ENCODE measurements at regions not wholly inside any gene's neighbourhood (a gene's known extent, or its start where the extent isn't known, plus 50 kb on each side); places are given as distances from the start of the nearest gene placed in this dataset.
A peak's percentile ranks its signal among the peaks of the same experiment; 100 is the strongest.

DNA sequence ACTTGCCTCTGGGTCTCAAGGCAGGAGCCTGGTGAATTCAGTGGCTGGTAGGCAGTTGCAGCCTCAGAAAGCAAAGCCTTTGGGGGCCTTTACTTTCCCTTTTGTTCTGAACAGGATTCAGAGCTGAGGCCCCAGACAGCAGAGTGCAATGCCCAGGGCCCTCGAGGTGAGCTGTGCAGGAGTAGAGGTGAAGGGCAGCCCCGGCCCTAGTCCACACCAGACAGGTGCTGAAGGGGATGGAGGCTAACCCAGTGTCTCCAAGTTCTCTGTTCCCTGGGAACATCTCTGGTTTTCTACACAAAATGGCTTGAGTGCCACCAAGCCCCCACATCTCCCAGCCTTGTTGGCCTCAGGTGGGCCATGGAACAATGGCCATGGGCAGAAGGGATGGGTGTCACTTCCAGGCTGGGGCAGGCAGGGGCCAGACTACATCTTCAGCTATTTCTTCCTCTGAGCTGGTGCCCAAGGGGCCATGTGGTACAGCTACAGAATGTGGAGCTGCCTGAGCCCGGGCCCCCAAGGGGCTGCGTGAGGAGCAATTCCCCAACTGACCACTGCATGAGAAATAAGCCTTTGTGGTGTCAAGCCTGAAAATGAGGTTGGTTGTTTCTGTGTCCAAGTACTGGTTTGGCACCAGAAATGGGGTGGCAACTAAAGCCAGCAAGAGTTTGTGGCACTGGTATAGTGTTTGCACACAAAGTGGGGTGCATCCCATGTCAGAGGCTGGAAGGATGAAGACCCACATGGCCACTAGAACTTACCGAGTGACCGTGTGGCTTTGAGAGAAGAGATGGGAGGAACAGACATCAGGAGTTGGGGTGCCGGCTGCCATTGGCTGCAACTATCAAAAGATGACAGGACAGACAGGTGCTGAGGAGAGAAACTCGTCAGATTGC, 57.8 kb downstream of the BARX1 start:
- no TSS peak for BruUV-seq (replicated peaks)
- DNase-seq (ENCODE audit: extremely low read depth in 1 of 4, low spot score in 3 of 4), result peak in 1 of 4 experiments; percentile 7
- 1% methylated on average over 7 of the region's 8 CpGs for WGBS (ENCODE audit: insufficient coverage, low coverage, missing lambda C conversion rate)
- TF ChIP-seq ZC3H8 (IDR thresholded peaks at IDR 0.05) (no peak), ZNF77 (CRISPR knock-in tag; IDR thresholded peaks at IDR 0.05) (no peak), XRCC3 (IDR thresholded peaks at IDR 0.05) (no peak), BRF1 (IDR thresholded peaks at IDR 0.05; ENCODE audit: borderline replicate concordance, extremely low read depth, insufficient read length) (no peak)
- TF ChIP-seq, protein P1, sequence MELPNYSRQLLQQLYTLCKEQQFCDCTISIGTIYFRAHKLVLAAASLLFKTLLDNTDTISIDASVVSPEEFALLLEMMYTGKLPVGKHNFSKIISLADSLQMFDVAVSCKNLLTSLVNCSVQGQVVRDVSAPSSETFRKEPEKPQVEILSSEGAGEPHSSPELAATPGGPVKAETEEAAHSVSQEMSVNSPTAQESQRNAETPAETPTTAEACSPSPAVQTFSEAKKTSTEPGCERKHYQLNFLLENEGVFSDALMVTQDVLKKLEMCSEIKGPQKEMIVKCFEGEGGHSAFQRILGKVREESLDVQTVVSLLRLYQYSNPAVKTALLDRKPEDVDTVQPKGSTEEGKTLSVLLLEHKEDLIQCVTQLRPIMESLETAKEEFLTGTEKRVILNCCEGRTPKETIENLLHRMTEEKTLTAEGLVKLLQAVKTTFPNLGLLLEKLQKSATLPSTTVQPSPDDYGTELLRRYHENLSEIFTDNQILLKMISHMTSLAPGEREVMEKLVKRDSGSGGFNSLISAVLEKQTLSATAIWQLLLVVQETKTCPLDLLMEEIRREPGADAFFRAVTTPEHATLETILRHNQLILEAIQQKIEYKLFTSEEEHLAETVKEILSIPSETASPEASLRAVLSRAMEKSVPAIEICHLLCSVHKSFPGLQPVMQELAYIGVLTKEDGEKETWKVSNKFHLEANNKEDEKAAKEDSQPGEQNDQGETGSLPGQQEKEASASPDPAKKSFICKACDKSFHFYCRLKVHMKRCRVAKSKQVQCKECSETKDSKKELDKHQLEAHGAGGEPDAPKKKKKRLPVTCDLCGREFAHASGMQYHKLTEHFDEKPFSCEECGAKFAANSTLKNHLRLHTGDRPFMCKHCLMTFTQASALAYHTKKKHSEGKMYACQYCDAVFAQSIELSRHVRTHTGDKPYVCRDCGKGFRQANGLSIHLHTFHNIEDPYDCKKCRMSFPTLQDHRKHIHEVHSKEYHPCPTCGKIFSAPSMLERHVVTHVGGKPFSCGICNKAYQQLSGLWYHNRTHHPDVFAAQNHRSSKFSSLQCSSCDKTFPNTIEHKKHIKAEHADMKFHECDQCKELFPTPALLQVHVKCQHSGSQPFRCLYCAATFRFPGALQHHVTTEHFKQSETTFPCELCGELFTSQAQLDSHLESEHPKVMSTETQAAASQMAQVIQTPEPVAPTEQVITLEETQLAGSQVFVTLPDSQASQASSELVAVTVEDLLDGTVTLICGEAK (IDR thresholded peaks at IDR 0.05), result no peak
- TF ChIP-seq, protein P1 (CRISPR knock-in tag; IDR thresholded peaks at IDR 0.05), result no peak
- TF ChIP-seq, protein P2, sequence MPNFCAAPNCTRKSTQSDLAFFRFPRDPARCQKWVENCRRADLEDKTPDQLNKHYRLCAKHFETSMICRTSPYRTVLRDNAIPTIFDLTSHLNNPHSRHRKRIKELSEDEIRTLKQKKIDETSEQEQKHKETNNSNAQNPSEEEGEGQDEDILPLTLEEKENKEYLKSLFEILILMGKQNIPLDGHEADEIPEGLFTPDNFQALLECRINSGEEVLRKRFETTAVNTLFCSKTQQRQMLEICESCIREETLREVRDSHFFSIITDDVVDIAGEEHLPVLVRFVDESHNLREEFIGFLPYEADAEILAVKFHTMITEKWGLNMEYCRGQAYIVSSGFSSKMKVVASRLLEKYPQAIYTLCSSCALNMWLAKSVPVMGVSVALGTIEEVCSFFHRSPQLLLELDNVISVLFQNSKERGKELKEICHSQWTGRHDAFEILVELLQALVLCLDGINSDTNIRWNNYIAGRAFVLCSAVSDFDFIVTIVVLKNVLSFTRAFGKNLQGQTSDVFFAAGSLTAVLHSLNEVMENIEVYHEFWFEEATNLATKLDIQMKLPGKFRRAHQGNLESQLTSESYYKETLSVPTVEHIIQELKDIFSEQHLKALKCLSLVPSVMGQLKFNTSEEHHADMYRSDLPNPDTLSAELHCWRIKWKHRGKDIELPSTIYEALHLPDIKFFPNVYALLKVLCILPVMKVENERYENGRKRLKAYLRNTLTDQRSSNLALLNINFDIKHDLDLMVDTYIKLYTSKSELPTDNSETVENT (CRISPR knock-in tag; IDR thresholded peaks at IDR 0.05), result no peak
- TF ChIP-seq, protein P3, sequence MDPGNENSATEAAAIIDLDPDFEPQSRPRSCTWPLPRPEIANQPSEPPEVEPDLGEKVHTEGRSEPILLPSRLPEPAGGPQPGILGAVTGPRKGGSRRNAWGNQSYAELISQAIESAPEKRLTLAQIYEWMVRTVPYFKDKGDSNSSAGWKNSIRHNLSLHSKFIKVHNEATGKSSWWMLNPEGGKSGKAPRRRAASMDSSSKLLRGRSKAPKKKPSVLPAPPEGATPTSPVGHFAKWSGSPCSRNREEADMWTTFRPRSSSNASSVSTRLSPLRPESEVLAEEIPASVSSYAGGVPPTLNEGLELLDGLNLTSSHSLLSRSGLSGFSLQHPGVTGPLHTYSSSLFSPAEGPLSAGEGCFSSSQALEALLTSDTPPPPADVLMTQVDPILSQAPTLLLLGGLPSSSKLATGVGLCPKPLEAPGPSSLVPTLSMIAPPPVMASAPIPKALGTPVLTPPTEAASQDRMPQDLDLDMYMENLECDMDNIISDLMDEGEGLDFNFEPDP (CRISPR knock-in tag; IDR thresholded peaks at IDR 0.05), result no peak

More for the DNA sequence above, 57.8 kb downstream of the BARX1 start:
- Histone ChIP-seq H3K4me3 (no peak overlapping the region), H3K4me1 (replicated peaks in 1 of 2; ENCODE audit: control insufficient read depth in 2 of 2, insufficient read depth in 2 of 2, low read length in 2 of 2) (no peaks in the 10 kb centered on the region; a peak in 1 of 5 replicates), H3K4me2 (ENCODE audit: insufficient read depth, low read length) (no peak overlapping the region), H3K9me1 (ENCODE audit: control insufficient read depth, insufficient read depth, low read length) (no peaks in the 10 kb centered on the region), H3K79me2 (ENCODE audit: control insufficient read depth, insufficient read depth, low read length) (no peaks in the 10 kb centered on the region), H3K9ac (ENCODE audit: insufficient read depth in 1 of 2, low read depth in 2 of 2, low read length in 2 of 2) (no peak overlapping the region), H3K36me3 (ENCODE audit: control insufficient read depth, insufficient read depth, low read length) (no peaks in the 10 kb centered on the region), H3K27ac (ENCODE audit: extremely low read depth, low read depth, low read length) (no peak overlapping the region), H4K20me1 (replicated peaks; ENCODE audit: control insufficient read depth, insufficient read depth, low read length) (no peaks in the 10 kb centered on the region), H3K27me3 (ENCODE audit: control insufficient read depth in 2 of 2, insufficient read depth in 2 of 2, low read length in 2 of 2) (peaks cover 0 to 35% of the 10 kb centered on the region in 2 experiments; a peak in 3 of 5 replicates), H3K9me3 (replicated peaks; ENCODE audit: control insufficient read depth, insufficient read depth, low read depth, low read length) (no peaks in the 10 kb centered on the region), H2AFZ (ENCODE audit: low read depth, low read length) (no peak overlapping the region)
- POLR2A ChIA-PET, result no interaction called here
- ATAC-seq, result no peak
- FAIRE-seq, result no peak
- CTCF ChIA-PET (ENCODE audit: low intra/inter-chr PET ratio), result no interaction called here
- intact Hi-C loops (cut with micrococcal nuclease) (no loop called here), in situ Hi-C loops (cut with MboI) (no loop called here)
